SK-N-SH (cell line): ENCODE measurements at regions not wholly inside any gene's neighbourhood (a gene's known extent, or its start where the extent isn't known, plus 50 kb on each side); places are given as distances from the start of the nearest gene placed in this dataset.

Experiments
- CTCF ChIA-PET: fragments of 300-600, 350-600 bp; formaldehyde crosslinking; extraction: SDS; loops from one replicate; lab custom pipeline; 2021; lab: Yijun Ruan, JAX
- POLR2A ChIA-PET: fragments of 350-600 bp; sonication (Branson Sonifier 250); formaldehyde crosslinking; extraction: SDS; loops from one replicate; lab custom pipeline; 2020; ENCODE audit warnings: antibody characterized with exemption, inconsistent platforms; lab: Yijun Ruan, JAX
- DNase-seq: peaks from one replicate; pipeline ENCODE4 v3.0.0; 2012
- H2AFZ ChIP-seq: fragments of 200-600 bp; sonication (generic); 2 replicates; pipeline ENCODE4 v1.8.1; 2016; ENCODE audit warnings: antibody characterized with exemption, mild to moderate bottlenecking, low read depth
- H3F3A ChIP-seq: fragments of 200-600 bp; sonication (generic); replicated peaks from 2 replicates; pipeline ENCODE3; 2016; ENCODE audit warnings: antibody characterized with exemption, mild to moderate bottlenecking; ENCODE audit not compliant: insufficient read depth
- H3K27ac ChIP-seq, 2 experiments: fragments of 200-500 bp in 1 of 2; fragments of 200-600 bp in 1 of 2; sonication (Bioruptor generic) in 1 of 2; sonication (generic), shearing (Covaris generic) in 1 of 2; 2 replicates each; pipeline versions ENCODE4 v1.5.1 to v1.6.1; 2014 to 2016; ENCODE audit warnings: low read depth in 2 of 2, inconsistent platforms in 1 of 2, low read length in 1 of 2, mild to moderate bottlenecking in 1 of 2, mixed read lengths in 1 of 2
- H3K27me3 ChIP-seq: fragments of 200-600 bp; sonication (generic), shearing (Covaris generic); 2 replicates; pipeline ENCODE4 v1.6.1; 2016; ENCODE audit warnings: mixed run types; ENCODE audit not compliant: insufficient read depth
- H3K36me3 ChIP-seq, 2 experiments: fragments of 200-500 bp in 1 of 2; fragments of 200-600 bp in 1 of 2; sonication (Bioruptor generic) in 1 of 2; sonication (generic) in 1 of 2; replicated peaks in 1 of 2; 2 replicates each; pipeline versions ENCODE3 to v1.5.1; 2014 to 2016; ENCODE audit warnings: low read length in 1 of 2, mild to moderate bottlenecking in 1 of 2; ENCODE audit not compliant: insufficient read depth in 2 of 2, control insufficient read depth in 1 of 2
- H3K4me1 ChIP-seq, 2 experiments: fragments of 200-500 bp in 1 of 2; fragments of 200-600 bp in 1 of 2; sonication (Bioruptor generic) in 1 of 2; sonication (generic), shearing (Covaris generic) in 1 of 2; 2 replicates each; pipeline versions ENCODE4 v1.5.1 to v1.6.1; 2014 to 2016; ENCODE audit warnings: low read depth in 1 of 2, low read length in 1 of 2, mixed run types in 1 of 2; ENCODE audit not compliant: insufficient read depth in 2 of 2, control insufficient read depth in 1 of 2
- H3K4me2 ChIP-seq: fragments of 200-600 bp; sonication (generic), shearing (Covaris generic); 2 replicates; pipeline ENCODE4 v1.6.1; 2017; ENCODE audit warnings: mixed run types
- H3K4me3 ChIP-seq, 2 experiments: fragments of 200-500 bp in 1 of 2; fragments of 200-600 bp in 1 of 2; sonication (Bioruptor generic) in 1 of 2; sonication (generic), shearing (Covaris generic) in 1 of 2; 2 replicates each; pipeline versions ENCODE4 v1.5.1 to v1.8.1; 2014 to 2016; ENCODE audit warnings: low read depth in 2 of 2, inconsistent platforms in 1 of 2, low read length in 1 of 2, mild to moderate bottlenecking in 1 of 2, mixed read lengths in 1 of 2, moderate library complexity in 1 of 2
- H3K79me2 ChIP-seq: fragments of 200-600 bp; sonication (generic); 2 replicates; pipeline ENCODE4 v1.8.1; 2017; ENCODE audit warnings: mild to moderate bottlenecking; ENCODE audit not compliant: insufficient read depth
- H3K9ac ChIP-seq: fragments of 200-600 bp; sonication (generic); 2 replicates; pipeline ENCODE4 v1.6.1; 2017; ENCODE audit warnings: mixed run types
- H3K9me2 ChIP-seq: fragments of 200-600 bp; sonication (generic); 2 replicates; pipeline ENCODE4 v1.6.1; 2017; ENCODE audit warnings: mixed run types
- H3K9me3 ChIP-seq: fragments of 200-600 bp; sonication (generic); 2 replicates; pipeline ENCODE4 v1.6.1; 2017; ENCODE audit warnings: mixed run types, mild to moderate bottlenecking, moderate library complexity
- H4K20me1 ChIP-seq: fragments of 200-600 bp; sonication (generic); 2 replicates; pipeline ENCODE4 v1.6.1; 2017; ENCODE audit warnings: mild to moderate bottlenecking, mixed run types; ENCODE audit not compliant: insufficient read depth
- CHD2 ChIP-seq: fragments of 150-350 bp; IDR thresholded peaks from 2 replicates; pipeline ENCODE4 v1.6.1; 2018; ENCODE audit warnings: low read length; ENCODE audit not compliant: partially characterized antibody
- FOXJ3 ChIP-seq: sonication (generic); formaldehyde crosslinking; IDR thresholded peaks from 2 replicates; pipeline ENCODE4 v1.5.1; 2020; ENCODE audit warnings: mild to moderate bottlenecking, missing genetic modification reagents
- GATA2 ChIP-seq: sonication (generic); formaldehyde crosslinking; IDR thresholded peaks from 2 replicates; pipeline ENCODE4 v1.5.0; 2020; ENCODE audit warnings: mild to moderate bottlenecking, missing genetic modification reagents
- MXI1 ChIP-seq: IDR thresholded peaks from 2 replicates; pipeline ENCODE4 v1.6.1; 2012; ENCODE audit warnings: mild to moderate bottlenecking, low read depth, low read length, improper control_type of control experiment
- NFIC ChIP-seq: IDR thresholded peaks from 2 replicates; pipeline ENCODE4 v1.4.0; 2012; ENCODE audit warnings: borderline replicate concordance
- RCOR1 ChIP-seq: fragments of 150-350 bp; IDR thresholded peaks from 2 replicates; pipeline ENCODE4 v1.6.1; 2017; ENCODE audit warnings: antibody characterized with exemption, low read length
- TCF12 ChIP-seq: IDR thresholded peaks from 2 replicates; pipeline ENCODE4 v1.4.0; 2012
- WGBS: methylation state at CpG from one replicate; pipeline ENCODE4 v1.1.6; 2017; ENCODE audit warnings: low lambda C conversion rate; 5-methylcytosine and 5-hydroxymethylcytosine counted together
- TF ChIP-seq, protein P1 (sequence below): fragments of 200-600 bp; sonication (generic); IDR thresholded peaks from 2 replicates; pipeline ENCODE4 v1.6.1; 2017; ENCODE audit warnings: antibody characterized with exemption, mild to moderate bottlenecking, moderate library complexity
- TF ChIP-seq, protein P2 (sequence below): fragments of 150-350 bp; IDR thresholded peaks from 2 replicates; pipeline ENCODE4 v1.6.1; 2017; ENCODE audit warnings: antibody characterized with exemption, low read length, low read depth, borderline replicate concordance

DNA sequence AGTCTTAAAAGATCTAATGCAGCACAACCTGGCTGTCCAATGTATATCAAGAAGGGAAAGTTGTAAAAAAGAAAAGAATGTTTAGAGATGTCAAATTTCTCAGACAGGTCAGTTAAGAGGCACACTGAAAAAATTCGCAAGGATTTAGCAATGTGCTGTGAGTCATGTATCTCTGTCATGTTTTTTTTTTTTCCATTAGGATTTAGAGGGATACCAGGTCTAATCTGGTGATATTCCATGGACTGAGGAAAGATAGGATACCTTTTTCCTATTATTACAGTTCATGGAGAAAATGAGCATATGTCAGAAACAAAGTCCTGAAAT lies 815.4 kb upstream of the PCDH10 start:
- no peak overlapping the region for H3K4me2 ChIP-seq
- H2AFZ ChIP-seq = no peak overlapping the region

DNA sequence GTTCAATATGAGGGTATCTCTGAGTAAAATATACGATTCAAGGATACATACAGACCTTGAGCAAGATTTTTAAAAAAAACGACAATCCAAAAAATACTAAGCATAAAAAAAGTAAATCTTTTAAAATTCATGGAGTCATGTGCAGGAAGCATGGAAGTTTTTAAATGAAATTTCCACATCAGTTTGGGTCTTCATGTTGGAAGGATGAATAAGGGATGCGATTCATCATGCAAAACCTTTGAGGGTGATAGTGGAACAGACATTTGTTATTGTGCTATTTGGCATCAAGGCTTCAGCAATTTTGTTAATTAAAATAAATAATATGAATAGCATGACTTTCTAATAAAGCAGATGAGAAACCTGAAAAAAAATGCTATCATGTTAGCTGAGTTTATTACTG lies 815.0 kb upstream of the PCDH10 start:
- ChIA-PET CTCF (no interaction called here), POLR2A (no interaction called here)
- Histone ChIP-seq H3K4me3 (no peak overlapping the region), H3K4me2 (no peak overlapping the region), H3K9me2 (no peaks in the 10 kb centered on the region), H3F3A (no peaks in the 10 kb centered on the region), H2AFZ (no peak overlapping the region), H3K27ac (no peak overlapping the region), H3K27me3 (no peaks in the 10 kb centered on the region), H3K4me1 (no peaks in the 10 kb centered on the region), H3K36me3 (no peaks in the 10 kb centered on the region), H4K20me1 (no peaks in the 10 kb centered on the region), H3K9ac (no peak overlapping the region), H3K9me3 (no peaks in the 10 kb centered on the region), H3K79me2 (no peaks in the 10 kb centered on the region)
- TF ChIP-seq TCF12 (no peak), GATA2 (CRISPR knock-in tag) (no peak), RCOR1 (no peak)
- no peak for DNase-seq
- WGBS = 4% methylated on average over 3 of the region's 3 CpGs

More for the DNA sequence above, 815.4 kb upstream of the PCDH10 start:
- 3% methylated on average over 1 of the region's 1 CpG for WGBS
- no peaks in the 10 kb centered on the region for H3F3A ChIP-seq
- H3K9me3 ChIP-seq = no peaks in the 10 kb centered on the region
- H4K20me1 ChIP-seq = no peaks in the 10 kb centered on the region
- ChIA-PET CTCF (interaction anchor here (1.1 kb wide), 1 partner anchor 86 kb away, joined by 4 read pairs; no protein-coding TSS in a partner anchor), POLR2A (no interaction called here)
- DNase-seq = no peak
- TF ChIP-seq FOXJ3 (CRISPR knock-in tag) (no peak), NFIC (no peak), CHD2 (no peak), MXI1 (no peak)
- TF ChIP-seq, protein P1, sequence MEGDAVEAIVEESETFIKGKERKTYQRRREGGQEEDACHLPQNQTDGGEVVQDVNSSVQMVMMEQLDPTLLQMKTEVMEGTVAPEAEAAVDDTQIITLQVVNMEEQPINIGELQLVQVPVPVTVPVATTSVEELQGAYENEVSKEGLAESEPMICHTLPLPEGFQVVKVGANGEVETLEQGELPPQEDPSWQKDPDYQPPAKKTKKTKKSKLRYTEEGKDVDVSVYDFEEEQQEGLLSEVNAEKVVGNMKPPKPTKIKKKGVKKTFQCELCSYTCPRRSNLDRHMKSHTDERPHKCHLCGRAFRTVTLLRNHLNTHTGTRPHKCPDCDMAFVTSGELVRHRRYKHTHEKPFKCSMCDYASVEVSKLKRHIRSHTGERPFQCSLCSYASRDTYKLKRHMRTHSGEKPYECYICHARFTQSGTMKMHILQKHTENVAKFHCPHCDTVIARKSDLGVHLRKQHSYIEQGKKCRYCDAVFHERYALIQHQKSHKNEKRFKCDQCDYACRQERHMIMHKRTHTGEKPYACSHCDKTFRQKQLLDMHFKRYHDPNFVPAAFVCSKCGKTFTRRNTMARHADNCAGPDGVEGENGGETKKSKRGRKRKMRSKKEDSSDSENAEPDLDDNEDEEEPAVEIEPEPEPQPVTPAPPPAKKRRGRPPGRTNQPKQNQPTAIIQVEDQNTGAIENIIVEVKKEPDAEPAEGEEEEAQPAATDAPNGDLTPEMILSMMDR = no peak
- TF ChIP-seq, protein P2, sequence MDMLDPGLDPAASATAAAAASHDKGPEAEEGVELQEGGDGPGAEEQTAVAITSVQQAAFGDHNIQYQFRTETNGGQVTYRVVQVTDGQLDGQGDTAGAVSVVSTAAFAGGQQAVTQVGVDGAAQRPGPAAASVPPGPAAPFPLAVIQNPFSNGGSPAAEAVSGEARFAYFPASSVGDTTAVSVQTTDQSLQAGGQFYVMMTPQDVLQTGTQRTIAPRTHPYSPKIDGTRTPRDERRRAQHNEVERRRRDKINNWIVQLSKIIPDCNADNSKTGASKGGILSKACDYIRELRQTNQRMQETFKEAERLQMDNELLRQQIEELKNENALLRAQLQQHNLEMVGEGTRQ = no peak
- H3K4me3 ChIP-seq = no peak overlapping the region
- H3K9ac ChIP-seq = no peak overlapping the region
- H3K79me2 ChIP-seq = no peaks in the 10 kb centered on the region
- no peaks in the 10 kb centered on the region for H3K4me1 ChIP-seq
- no peaks in the 10 kb centered on the region for H3K36me3 ChIP-seq
- no peak overlapping the region for H3K27ac ChIP-seq
- no peaks in the 10 kb centered on the region for H3K27me3 ChIP-seq
- no peaks in the 10 kb centered on the region for H3K9me2 ChIP-seq
